Epithelial cell of esophagus (primary cell): ENCODE measurements at regions not wholly inside any gene's neighbourhood (a gene's known extent, or its start where the extent isn't known, plus 50 kb on each side); places are given as distances from the start of the nearest gene placed in this dataset.
"Not testable (repeated sequence)": the region's sequence is repeated elsewhere in the genome, so short reads cannot be mapped to it uniquely, and the experiment has no call there.

Experiments used
- DNase-seq: peaks from one replicate; pipeline ENCODE4 v3.0.0; 2010; ENCODE audit warnings: low read depth
- H3K4me3 ChIP-seq: 2 replicates; pipeline ENCODE4 v1.5.1; 2011; ENCODE audit warnings: mild to moderate bottlenecking, low read length, control low read depth
- TF ChIP-seq, protein P1 (sequence below): IDR thresholded peaks from 2 replicates; pipeline ENCODE4 v1.5.1; 2011; ENCODE audit warnings: low read depth, mild to moderate bottlenecking, low read length, control low read depth, inconsistent platforms; ENCODE audit not compliant: insufficient read depth; ENCODE audit errors: missing control alignments

DNA sequence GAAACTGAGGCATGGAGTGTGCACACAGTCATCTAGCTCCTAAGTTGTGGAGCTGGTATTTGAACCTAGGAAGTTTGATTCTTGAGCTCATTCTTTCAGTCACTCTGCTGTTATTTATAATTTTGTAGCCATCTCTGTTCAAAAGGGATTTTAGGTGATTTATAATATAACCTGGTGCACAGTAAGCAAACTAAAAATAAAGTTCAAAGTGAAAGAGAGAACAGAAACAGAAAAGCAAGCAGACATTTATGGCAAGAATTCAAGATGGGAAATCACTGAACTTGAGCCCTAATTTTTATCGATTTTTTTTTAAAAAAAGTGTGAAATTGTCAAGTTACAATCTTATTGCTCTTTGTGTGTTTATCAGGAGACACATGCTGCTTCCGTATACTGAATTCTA lies 71.4 kb upstream of the SLC7A14 start:
- DNase-seq = no peak
- H3K4me3 ChIP-seq = no peak overlapping the region
- TF ChIP-seq, protein P1, sequence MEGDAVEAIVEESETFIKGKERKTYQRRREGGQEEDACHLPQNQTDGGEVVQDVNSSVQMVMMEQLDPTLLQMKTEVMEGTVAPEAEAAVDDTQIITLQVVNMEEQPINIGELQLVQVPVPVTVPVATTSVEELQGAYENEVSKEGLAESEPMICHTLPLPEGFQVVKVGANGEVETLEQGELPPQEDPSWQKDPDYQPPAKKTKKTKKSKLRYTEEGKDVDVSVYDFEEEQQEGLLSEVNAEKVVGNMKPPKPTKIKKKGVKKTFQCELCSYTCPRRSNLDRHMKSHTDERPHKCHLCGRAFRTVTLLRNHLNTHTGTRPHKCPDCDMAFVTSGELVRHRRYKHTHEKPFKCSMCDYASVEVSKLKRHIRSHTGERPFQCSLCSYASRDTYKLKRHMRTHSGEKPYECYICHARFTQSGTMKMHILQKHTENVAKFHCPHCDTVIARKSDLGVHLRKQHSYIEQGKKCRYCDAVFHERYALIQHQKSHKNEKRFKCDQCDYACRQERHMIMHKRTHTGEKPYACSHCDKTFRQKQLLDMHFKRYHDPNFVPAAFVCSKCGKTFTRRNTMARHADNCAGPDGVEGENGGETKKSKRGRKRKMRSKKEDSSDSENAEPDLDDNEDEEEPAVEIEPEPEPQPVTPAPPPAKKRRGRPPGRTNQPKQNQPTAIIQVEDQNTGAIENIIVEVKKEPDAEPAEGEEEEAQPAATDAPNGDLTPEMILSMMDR = no peak

GRCh38 chr3:170656284-170656683 lies 70.4 kb upstream of the SLC7A14 start:
- no peak overlapping the region for H3K4me3 ChIP-seq
- TF ChIP-seq, protein P1 = no peak
- no peak for DNase-seq

DNA sequence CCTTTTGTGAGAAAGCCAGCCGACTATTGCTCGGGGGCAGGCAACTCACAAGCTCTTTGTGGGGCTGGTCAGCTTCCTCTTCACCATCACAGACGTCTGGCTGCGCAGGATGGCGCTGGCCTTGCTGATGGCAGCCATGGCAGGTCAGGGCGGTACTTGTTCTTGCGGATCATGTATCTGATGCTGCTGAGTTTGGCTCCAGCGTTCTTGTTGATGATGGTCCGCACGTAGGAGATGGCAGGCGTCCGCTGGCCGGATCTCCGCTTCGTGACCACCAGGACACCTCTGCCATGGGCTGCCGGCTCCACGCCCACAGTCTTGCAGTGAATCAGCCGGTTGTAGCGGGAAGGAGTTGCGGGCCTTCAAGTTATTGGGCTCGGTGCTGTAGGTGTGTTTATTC lies 67.9 kb upstream of the SLC7A14 start:
- DNase-seq = no peak
- H3K4me3 ChIP-seq = no peak overlapping the region
- TF ChIP-seq, protein P1 = no peak

GRCh38 chr3:170651260-170651845 lies 65.5 kb upstream of the SLC7A14 start:
- no peak overlapping the region for H3K4me3 ChIP-seq
- TF ChIP-seq, protein P1 = no peak
- DNase-seq = peak; percentile 36

GRCh38 chr3:170650557-170650956 lies 64.7 kb upstream of the SLC7A14 start:
- H3K4me3 ChIP-seq, DNase-seq: not testable (repeated sequence)

DNA sequence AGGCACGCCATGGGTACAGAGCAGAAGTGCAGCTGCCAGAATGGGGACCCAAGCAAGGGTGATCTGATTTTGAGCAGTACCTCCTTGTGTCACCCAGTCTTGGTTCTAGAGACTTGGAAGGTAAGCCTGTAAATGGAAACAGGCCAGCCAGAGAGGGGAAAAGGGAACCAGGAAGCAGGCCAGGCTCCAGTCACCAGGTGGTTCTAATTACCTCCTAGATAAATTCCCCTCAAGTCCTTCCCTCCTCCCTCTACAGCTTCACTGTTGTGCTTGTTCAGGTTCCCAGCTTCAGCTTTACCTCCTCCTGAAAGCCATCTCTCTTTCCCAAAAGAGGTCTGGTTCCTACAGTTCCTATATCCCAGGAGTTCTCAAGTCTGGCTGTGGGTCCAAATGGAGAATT lies 58.8 kb upstream of the SLC7A14 start:
- no peak for DNase-seq
- H3K4me3 ChIP-seq = no peak overlapping the region
- TF ChIP-seq, protein P1 = no peak

GRCh38 chr3:170643831-170644230 lies 58.0 kb upstream of the SLC7A14 start:
- H3K4me3 ChIP-seq = no peak overlapping the region
- DNase-seq = no peak
- TF ChIP-seq, protein P1 = no peak
